ENCODE measurements at regions not wholly inside any gene's neighbourhood (a gene's known extent, or its start where the extent isn't known, plus 50 kb on each side); places are given as distances from the start of the nearest gene placed in this dataset.

DNA sequence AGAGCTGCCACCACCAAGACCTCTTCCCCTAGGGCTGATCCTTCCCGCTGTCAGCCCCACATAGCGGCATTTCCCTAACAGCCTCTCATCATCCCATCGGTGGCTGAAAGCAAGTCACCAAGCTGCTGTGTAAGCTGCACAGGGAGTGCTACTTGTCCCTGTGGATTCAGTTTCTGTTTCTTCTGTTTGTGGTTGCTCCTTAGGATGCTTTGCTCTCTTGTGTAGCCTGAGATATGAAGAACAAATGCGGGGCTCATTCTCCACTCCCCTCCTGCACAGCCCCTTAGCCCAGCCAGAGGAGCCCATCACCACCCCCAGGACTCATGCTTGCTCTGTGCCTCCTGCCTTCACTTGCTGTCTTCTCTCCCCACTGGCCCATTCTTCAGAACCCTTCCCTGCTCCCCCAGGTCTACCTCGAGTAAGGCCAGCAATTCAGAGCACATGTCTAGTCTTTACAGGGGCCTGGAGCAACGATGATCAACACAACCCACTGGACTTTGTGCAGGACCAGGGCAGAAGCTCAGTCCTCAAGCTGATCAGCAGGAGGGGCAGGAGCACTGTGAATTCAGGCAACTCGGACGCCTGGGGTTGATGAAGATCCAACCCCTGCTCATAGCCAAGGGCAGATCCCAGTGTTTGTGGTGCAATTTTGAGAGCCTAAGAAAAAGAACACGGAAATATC, 82.6 kb upstream of the GALNT2 start:
- DNase-seq, result no peak
- TF ChIP-seq, protein P1, sequence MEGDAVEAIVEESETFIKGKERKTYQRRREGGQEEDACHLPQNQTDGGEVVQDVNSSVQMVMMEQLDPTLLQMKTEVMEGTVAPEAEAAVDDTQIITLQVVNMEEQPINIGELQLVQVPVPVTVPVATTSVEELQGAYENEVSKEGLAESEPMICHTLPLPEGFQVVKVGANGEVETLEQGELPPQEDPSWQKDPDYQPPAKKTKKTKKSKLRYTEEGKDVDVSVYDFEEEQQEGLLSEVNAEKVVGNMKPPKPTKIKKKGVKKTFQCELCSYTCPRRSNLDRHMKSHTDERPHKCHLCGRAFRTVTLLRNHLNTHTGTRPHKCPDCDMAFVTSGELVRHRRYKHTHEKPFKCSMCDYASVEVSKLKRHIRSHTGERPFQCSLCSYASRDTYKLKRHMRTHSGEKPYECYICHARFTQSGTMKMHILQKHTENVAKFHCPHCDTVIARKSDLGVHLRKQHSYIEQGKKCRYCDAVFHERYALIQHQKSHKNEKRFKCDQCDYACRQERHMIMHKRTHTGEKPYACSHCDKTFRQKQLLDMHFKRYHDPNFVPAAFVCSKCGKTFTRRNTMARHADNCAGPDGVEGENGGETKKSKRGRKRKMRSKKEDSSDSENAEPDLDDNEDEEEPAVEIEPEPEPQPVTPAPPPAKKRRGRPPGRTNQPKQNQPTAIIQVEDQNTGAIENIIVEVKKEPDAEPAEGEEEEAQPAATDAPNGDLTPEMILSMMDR (IDR thresholded peaks at IDR 0.05; ENCODE audit: low read depth, low read length), result no peak
- no peak overlapping the region for H3K4me3 ChIP-seq (ENCODE audit: low read depth, low read length)
- H3K36me3 ChIP-seq, result no peaks in the 10 kb centered on the region
- no peaks in the 10 kb centered on the region for H3K9me3 ChIP-seq (ENCODE audit: severe bottlenecking)
- no peaks in the 10 kb centered on the region for H3K27me3 ChIP-seq (ENCODE audit: insufficient read depth, low read depth, severe bottlenecking)
- H3K27ac ChIP-seq, result no peak overlapping the region

DNA sequence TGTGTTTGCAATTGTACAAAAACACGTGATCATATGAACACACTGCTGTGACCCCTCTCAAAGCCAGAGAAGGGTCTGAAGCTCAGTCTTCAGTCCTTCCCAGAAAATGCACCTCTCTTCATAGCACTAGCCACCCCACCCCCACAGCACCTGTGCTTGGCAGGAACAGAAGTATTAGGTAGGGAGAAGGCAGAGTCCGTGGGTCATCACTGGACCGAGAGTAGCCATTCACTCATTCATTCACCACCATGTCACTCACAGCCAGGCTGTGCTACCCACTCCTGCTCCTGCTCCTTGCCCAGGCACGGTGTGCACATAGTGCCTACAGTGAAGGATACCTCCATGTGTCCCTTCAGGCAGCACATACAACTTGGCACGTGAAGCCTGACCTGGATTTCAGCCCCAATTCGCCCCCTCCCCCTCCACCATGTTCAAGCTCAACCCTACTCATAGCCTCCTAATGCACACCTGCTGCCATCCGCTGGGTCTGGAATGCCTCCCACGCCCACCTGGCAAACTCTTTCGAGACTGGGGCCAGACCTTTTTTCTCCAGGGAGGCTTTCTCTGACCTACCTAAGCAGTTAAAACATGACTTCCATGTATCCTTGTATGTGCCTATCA, 81.9 kb upstream of the GALNT2 start:
- H3K36me3 ChIP-seq, result no peaks in the 10 kb centered on the region
- H3K4me3 ChIP-seq (ENCODE audit: low read depth, low read length), result no peak overlapping the region
- no peak overlapping the region for H3K27ac ChIP-seq
- no peaks in the 10 kb centered on the region for H3K27me3 ChIP-seq (ENCODE audit: insufficient read depth, low read depth, severe bottlenecking)
- H3K9me3 ChIP-seq (ENCODE audit: severe bottlenecking), result no peaks in the 10 kb centered on the region
- TF ChIP-seq, protein P1 (IDR thresholded peaks at IDR 0.05; ENCODE audit: low read depth, low read length), result no peak
- no peak for DNase-seq

DNA sequence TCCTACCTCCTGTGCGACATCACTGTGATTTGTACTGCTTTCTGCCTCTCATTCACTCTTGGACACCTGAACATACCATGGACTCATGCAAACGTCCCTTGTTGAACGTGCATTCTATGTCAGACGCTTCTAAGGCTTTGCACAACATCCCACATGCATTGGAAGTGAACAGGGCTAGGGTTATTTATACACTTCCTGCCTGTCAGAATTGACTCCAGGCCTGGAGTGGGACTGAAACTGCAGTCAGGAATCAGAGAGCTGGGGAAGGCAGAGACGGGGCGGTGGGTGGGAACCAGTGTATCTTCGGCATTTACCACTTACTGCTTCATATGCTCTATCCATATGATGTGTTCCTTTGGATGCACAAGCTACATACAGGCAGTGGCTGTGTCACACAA, 81.4 kb upstream of the GALNT2 start:
- no peak overlapping the region for H3K4me3 ChIP-seq (ENCODE audit: low read depth, low read length)
- TF ChIP-seq, protein P1 (IDR thresholded peaks at IDR 0.05; ENCODE audit: low read depth, low read length), result no peak
- H3K27me3 ChIP-seq (ENCODE audit: insufficient read depth, low read depth, severe bottlenecking), result no peaks in the 10 kb centered on the region
- no peak for DNase-seq
- no peaks in the 10 kb centered on the region for H3K36me3 ChIP-seq
- no peaks in the 10 kb centered on the region for H3K9me3 ChIP-seq (ENCODE audit: severe bottlenecking)
- H3K27ac ChIP-seq, result no peak overlapping the region

DNA sequence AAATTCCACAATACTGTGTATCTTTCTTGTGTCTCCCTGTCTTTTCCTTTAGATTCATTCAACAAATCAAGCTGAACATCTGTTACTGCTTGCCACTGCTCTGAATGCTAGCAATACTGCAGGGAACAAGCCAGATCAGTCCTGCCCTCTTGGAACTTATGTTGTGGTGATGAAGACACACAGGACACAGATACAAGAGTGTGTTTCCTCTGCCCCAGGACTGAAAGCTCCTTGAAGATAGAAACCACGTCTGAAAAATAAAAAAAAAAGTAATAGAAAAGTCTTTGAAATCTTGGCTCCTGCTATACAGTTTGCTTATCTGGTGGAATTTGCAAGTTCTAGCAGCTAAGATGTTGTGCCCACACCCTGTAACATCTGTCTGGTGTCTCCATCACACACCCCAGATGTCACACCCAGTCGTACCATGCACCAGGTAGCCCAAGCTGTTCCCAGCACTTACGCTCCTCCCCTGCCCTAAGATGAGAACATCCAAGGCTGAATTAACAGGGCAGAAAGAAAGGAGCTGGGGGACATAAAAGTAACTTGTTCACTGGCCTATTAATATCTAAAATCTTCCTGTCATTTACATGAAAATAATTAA, 80.2 kb upstream of the GALNT2 start:
- H3K4me3 ChIP-seq (ENCODE audit: low read depth, low read length), result no peak overlapping the region
- no peaks in the 10 kb centered on the region for H3K27me3 ChIP-seq (ENCODE audit: insufficient read depth, low read depth, severe bottlenecking)
- H3K27ac ChIP-seq, result no peak overlapping the region
- DNase-seq, result no peak
- TF ChIP-seq, protein P1 (IDR thresholded peaks at IDR 0.05; ENCODE audit: low read depth, low read length), result no peak
- H3K9me3 ChIP-seq (ENCODE audit: severe bottlenecking), result no peaks in the 10 kb centered on the region
- no peaks in the 10 kb centered on the region for H3K36me3 ChIP-seq

DNA sequence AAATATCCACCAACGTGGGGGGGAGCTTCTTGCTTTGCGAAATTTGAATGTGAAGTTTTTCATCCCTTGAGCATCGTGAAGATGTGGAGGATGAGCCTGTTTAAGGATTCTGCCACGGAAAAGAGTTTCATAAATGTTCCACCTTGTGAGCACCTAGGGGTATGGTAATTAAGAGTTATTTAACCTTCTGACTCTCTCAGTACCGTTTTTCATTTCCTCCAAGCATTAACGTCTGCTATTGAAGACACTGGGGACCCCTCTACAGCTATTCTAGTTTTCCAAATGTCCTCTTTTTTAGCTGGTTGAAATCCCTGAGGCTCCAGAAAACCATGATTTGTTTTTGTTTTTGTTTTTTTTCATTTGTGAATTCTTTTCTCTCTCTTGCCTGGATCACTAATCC, 79.1 kb upstream of the GALNT2 start:
- Histone ChIP-seq H3K27me3 (ENCODE audit: insufficient read depth, low read depth, severe bottlenecking) (no peaks in the 10 kb centered on the region), H3K27ac (no peak overlapping the region), H3K36me3 (no peaks in the 10 kb centered on the region), H3K4me3 (ENCODE audit: low read depth, low read length) (no peak overlapping the region), H3K9me3 (ENCODE audit: severe bottlenecking) (no peaks in the 10 kb centered on the region)
- TF ChIP-seq, protein P1 (IDR thresholded peaks at IDR 0.05; ENCODE audit: low read depth, low read length), result no peak
- no peak for DNase-seq

Measured in WERI-Rb-1 (cell line).